Activated CD8-positive, alpha-beta T cell treated with anti-CD3 and anti-CD28 coated beads, Interleukin-2, amount 10 ng/mL, durations not matched to agents 7 days and 5 days (primary cell): ENCODE measurements at regions not wholly inside any gene's neighbourhood (a gene's known extent, or its start where the extent isn't known, plus 50 kb on each side); places are given as distances from the start of the nearest gene placed in this dataset.

Experiments
- ATAC-seq: fragments of 150-1000 bp; cut with Tn5 transposase; one replicate; pipeline ENCODE4 v1.10.0; 2021; ENCODE audit warnings: moderate library complexity
- CTCF ChIA-PET: fragments of 350-600 bp; sonication (Branson Sonifier 250); formaldehyde crosslinking; loops from one replicate; lab custom pipeline; 2021; ENCODE audit warnings: antibody characterized with exemption; lab: Charles Lee
- POLR2A ChIA-PET: fragments of 350-600 bp; sonication (Branson Sonifier 250); formaldehyde crosslinking; loops from one replicate; lab custom pipeline; 2021; ENCODE audit warnings: antibody characterized with exemption; lab: Charles Lee
- DNase-seq: peaks from one replicate; pipeline ENCODE4 v3.0.0-alpha.2; 2020
- H3K27ac Mint-ChIP-seq: one replicate; pipeline ENCODE4 v1.8.0; 2021; ENCODE audit warnings: mild to moderate bottlenecking, mixed read lengths
- H3K27me3 Mint-ChIP-seq: one replicate; pipeline ENCODE4 v1.8.0; 2021; ENCODE audit warnings: low read depth, mixed read lengths
- H3K36me3 Mint-ChIP-seq: one replicate; pipeline ENCODE4 v1.8.0; 2021; ENCODE audit warnings: low read depth, mixed read lengths
- H3K4me1 Mint-ChIP-seq: one replicate; pipeline ENCODE4 v1.8.0; 2021; ENCODE audit warnings: low read depth, mixed read lengths
- H3K4me3 Mint-ChIP-seq: one replicate; pipeline ENCODE4 v1.8.0; 2021; ENCODE audit warnings: mild to moderate bottlenecking, mixed read lengths
- H3K9me3 Mint-ChIP-seq: one replicate; pipeline ENCODE4 v1.8.0; 2022; ENCODE audit warnings: mixed read lengths; ENCODE audit not compliant: insufficient read depth

DNA sequence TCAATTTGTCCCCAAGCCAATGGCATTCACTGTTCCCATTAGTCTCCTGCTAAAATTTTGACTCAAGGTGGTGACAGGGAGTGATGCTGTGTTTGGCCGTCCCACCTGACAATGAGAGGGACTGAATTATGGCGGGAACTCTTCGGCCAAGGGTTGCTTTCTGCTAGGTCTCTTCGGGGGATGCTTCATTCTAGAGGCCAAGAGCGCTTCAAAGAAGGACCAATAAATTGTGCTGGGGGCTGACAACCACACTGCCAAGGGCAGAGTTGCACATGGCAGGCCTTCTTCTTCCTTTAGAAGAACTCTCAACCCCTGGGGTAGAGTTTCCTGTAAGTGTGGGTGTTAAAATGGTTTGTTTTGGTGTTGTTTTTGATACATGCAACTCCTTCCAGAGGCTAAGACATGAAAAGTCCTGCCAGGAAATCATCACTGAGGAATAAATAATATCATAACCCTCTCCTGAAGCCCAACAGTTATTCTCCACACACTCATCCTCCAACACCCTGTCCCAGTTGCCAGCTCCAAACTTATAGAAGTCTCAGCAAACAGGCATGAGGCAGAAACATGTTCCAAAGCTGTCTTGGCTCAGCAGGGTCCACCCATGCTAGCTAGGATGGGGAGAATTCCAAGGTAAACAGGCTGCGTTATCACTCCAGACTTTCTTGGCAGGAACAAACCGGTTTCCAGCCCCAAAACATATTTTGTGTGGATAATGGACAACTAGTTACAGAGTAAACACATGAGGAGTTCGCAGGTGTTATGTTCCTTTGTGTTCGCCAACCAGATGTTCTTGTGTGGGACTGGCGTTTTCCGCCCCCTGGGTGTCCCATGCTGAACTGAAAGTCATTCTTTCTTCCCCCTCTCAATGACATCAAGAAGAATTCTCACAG, 396.7 kb upstream of the RGMA start:
- Mint-ChIP-seq H3K27me3 (no peaks in the 10 kb centered on the region), H3K4me1 (no peaks in the 10 kb centered on the region), H3K36me3 (no peaks in the 10 kb centered on the region), H3K27ac (no peak overlapping the region), H3K4me3 (no peak overlapping the region), H3K9me3 (no peaks in the 10 kb centered on the region)
- CTCF ChIA-PET, result no interaction called here
- DNase-seq (no peak), ATAC-seq (no peak)
- POLR2A ChIA-PET, result no interaction called here

DNA sequence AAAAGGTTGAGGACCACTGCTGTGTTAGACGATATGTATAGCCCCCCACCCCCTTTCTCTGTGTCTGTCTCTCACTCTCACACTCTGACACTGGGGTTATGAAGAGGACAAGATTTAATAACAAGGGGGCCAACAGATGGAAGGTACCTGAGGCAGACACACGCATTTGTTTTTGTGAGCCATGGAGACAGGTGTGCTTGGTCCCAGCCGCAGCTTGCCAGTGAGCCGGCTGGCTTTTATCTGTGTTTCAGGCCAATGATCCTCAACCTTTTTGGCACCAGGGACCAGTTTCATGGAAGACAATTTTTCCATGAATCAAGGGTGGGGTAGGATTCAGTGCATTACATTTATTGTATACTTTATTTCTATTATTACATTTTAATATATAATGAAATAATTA, 394.9 kb upstream of the RGMA start:
- ChIA-PET CTCF (no interaction called here), POLR2A (no interaction called here)
- Mint-ChIP-seq H3K36me3 (no peaks in the 10 kb centered on the region), H3K4me3 (no peak overlapping the region), H3K4me1 (no peaks in the 10 kb centered on the region), H3K9me3 (no peaks in the 10 kb centered on the region), H3K27ac (no peak overlapping the region), H3K27me3 (no peaks in the 10 kb centered on the region)
- ATAC-seq, result no peak
- DNase-seq, result no peak

DNA sequence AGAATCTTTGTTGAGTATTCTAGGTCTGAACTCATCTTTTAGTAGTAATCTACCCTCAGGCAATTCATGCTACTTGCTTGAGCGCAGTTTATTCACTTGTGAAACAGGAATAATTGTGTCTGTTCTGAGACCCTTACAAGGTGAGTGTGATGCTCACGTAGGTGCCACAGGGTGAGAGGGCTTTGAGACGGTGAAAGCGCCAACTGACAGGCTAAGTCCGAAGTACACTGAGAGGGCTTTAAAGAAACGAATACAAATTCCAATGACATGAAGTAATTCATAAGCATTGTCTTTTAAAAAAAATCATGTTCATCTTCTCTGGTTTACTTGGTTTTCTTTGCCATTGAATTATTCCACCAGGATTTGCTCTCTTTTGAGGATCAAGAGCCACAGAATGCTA, 393.7 kb upstream of the RGMA start:
- ChIA-PET CTCF (no interaction called here), POLR2A (no interaction called here)
- no peaks in the 10 kb centered on the region for H3K4me1 Mint-ChIP-seq
- no peaks in the 10 kb centered on the region for H3K9me3 Mint-ChIP-seq
- no peaks in the 10 kb centered on the region for H3K36me3 Mint-ChIP-seq
- DNase-seq, result no peak
- no peaks in the 10 kb centered on the region for H3K27me3 Mint-ChIP-seq
- H3K27ac Mint-ChIP-seq, result no peak overlapping the region
- no peak for ATAC-seq
- no peak overlapping the region for H3K4me3 Mint-ChIP-seq

DNA sequence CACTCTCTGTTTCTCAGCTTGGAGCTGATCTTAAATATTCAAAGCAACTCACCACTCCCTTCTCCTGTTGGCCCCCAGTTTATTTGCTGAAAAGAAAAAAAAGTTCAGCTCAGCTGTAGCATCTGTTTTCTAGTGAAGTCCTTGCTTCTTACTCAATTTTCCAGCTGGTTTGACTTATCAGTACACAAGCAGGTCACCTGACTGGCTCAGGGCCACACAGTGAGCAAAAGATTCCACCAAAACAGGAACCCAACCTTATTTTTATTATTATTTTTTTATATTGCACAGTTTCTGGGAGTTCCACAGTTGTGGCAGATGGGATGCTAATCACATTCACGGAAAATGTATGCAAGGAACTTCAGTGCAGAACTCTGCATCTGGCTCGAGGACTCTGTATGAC, 390.7 kb upstream of the RGMA start:
- CTCF ChIA-PET, result no interaction called here
- H3K4me1 Mint-ChIP-seq, result no peaks in the 10 kb centered on the region
- H3K27ac Mint-ChIP-seq, result no peak overlapping the region
- H3K27me3 Mint-ChIP-seq, result no peaks in the 10 kb centered on the region
- POLR2A ChIA-PET, result no interaction called here
- H3K36me3 Mint-ChIP-seq, result no peaks in the 10 kb centered on the region
- ATAC-seq (no peak), DNase-seq (no peak)
- H3K4me3 Mint-ChIP-seq, result no peak overlapping the region
- H3K9me3 Mint-ChIP-seq, result no peaks in the 10 kb centered on the region

DNA sequence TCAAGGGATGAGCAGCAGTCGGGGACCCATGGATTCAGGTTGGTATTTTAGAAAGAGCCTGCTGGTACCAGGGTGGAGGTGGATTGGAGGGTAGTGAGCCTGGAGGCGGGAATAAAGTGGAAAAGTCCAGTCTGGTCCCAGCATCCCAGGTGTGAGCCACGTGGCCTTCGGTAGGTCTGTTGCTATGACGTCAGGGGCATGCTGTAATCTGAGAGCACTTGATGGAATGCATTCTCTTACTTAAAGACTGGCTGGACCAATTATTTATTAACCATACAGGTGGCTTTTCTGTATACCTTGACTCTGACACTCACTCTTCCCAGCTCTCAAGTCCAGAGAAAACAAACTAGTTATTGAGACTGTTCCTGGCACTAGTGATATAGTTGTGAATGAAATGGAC, 389.9 kb upstream of the RGMA start:
- no peaks in the 10 kb centered on the region for H3K36me3 Mint-ChIP-seq
- H3K9me3 Mint-ChIP-seq, result no peaks in the 10 kb centered on the region
- POLR2A ChIA-PET, result no interaction called here
- H3K27me3 Mint-ChIP-seq, result no peaks in the 10 kb centered on the region
- ATAC-seq (no peak), DNase-seq (no peak)
- H3K4me1 Mint-ChIP-seq, result no peaks in the 10 kb centered on the region
- H3K27ac Mint-ChIP-seq, result no peak overlapping the region
- CTCF ChIA-PET, result no interaction called here
- H3K4me3 Mint-ChIP-seq, result no peak overlapping the region

DNA sequence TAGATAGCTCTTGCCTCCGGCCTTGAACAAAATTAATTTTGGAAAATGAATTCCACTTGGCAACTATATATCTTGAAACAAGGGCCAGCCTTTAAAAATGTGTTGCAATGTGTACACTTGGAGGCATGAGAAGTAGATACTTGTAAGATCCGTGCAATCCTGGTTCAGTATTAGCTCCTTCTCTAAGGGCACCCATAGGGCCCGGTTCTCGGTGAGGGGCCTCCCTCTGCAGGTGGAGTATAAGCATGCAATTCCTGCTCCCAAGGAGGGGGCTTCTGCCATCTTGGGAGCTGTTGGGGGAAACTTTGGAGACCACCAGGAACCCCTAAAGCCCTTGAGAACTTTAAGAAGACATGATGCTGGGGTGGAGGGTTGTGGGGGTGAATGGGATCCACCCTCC, 388.7 kb upstream of the RGMA start:
- H3K9me3 Mint-ChIP-seq, result no peaks in the 10 kb centered on the region
- H3K4me1 Mint-ChIP-seq, result no peaks in the 10 kb centered on the region
- no peaks in the 10 kb centered on the region for H3K36me3 Mint-ChIP-seq
- ATAC-seq (no peak), DNase-seq (no peak)
- H3K27ac Mint-ChIP-seq, result no peak overlapping the region
- no peak overlapping the region for H3K4me3 Mint-ChIP-seq
- CTCF ChIA-PET, result no interaction called here
- H3K27me3 Mint-ChIP-seq, result no peaks in the 10 kb centered on the region
- POLR2A ChIA-PET, result no interaction called here

DNA sequence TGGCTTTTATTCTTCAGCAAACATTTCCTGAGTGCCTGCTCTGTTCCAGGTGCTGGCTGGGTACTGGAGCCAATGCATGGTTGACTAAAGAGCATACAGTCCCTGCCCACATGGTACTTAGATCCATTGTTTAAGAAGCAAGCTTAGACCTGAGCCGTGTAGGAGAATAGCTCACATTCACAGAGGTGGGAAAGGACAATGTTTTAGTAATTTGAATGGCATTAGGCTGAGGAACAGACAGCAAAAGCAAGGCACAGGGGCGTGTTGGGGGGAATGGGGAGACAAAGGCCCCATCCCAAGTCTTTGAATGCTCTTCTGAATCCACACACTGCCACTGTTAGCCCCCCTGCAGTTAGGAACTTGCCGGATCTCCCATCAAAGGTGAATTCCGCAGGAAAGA, 388.2 kb upstream of the RGMA start:
- no peak overlapping the region for H3K27ac Mint-ChIP-seq
- H3K9me3 Mint-ChIP-seq, result no peaks in the 10 kb centered on the region
- H3K36me3 Mint-ChIP-seq, result no peaks in the 10 kb centered on the region
- H3K4me3 Mint-ChIP-seq, result no peak overlapping the region
- CTCF ChIA-PET, result no interaction called here
- no peaks in the 10 kb centered on the region for H3K4me1 Mint-ChIP-seq
- no peaks in the 10 kb centered on the region for H3K27me3 Mint-ChIP-seq
- ATAC-seq (no peak), DNase-seq (no peak)
- POLR2A ChIA-PET, result no interaction called here

DNA sequence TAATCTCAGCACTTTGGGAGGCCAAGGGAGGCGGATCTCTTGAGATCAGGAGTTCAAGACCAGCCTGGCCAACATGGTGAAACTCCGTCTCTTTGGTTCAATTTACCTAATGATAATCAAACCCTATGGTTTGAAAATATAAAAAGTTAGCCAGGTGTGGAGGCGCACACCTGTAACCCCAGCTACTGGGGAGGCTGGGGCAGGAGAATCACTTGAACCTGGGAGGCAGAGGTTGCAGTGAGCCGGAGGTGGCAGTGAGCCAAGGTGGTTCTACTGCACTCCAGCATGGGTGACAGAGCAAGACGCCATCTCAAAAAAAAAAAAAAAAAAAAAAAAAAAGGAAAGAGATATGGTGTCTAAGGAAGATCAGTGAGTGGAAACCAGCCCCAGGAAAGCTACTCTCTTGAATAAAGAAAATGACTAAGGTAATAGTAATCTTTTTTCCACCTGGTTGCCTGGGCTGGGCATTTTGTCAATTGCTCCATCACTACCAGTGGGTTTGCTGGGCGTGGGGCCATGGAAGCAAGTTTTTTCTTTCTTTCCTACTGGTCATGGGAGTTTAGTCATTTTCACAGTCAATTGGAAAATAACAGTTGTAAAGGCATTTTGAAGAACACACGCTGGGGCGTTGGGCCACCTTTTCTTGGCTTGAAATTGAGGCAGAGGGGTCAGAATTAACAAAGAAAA, 387.6 kb upstream of the RGMA start:
- POLR2A ChIA-PET, result no interaction called here
- H3K27ac Mint-ChIP-seq, result no peak overlapping the region
- no peak overlapping the region for H3K4me3 Mint-ChIP-seq
- DNase-seq (no peak), ATAC-seq (no peak)
- H3K9me3 Mint-ChIP-seq, result no peaks in the 10 kb centered on the region
- H3K27me3 Mint-ChIP-seq, result no peaks in the 10 kb centered on the region
- no peaks in the 10 kb centered on the region for H3K36me3 Mint-ChIP-seq
- no peaks in the 10 kb centered on the region for H3K4me1 Mint-ChIP-seq
- CTCF ChIA-PET, result no interaction called here

DNA sequence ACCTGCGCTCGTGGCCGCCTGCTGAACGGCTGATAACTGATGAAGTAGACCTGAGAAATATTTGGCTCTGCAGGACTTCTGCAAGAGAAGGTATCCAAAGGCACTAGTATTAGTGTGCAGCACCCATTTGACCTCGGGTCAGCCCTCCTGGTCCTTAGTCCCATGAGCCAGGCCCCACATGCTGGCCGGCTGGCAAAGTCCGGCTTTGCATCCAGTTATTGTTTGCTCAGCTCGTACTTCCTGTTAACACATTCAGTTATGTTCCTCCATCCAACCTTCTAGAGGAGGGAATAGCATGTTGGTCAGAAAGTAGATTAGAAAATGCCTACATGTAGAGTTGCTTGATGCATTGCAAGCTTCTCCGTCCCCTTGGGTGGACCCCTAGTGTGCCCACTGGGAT, 385.7 kb upstream of the RGMA start:
- ChIA-PET POLR2A (no interaction called here), CTCF (no interaction called here)
- Mint-ChIP-seq H3K9me3 (no peaks in the 10 kb centered on the region), H3K36me3 (no peaks in the 10 kb centered on the region), H3K4me3 (no peak overlapping the region), H3K27ac (no peak overlapping the region), H3K27me3 (no peaks in the 10 kb centered on the region), H3K4me1 (no peaks in the 10 kb centered on the region)
- no peak for DNase-seq
- no peak for ATAC-seq

DNA sequence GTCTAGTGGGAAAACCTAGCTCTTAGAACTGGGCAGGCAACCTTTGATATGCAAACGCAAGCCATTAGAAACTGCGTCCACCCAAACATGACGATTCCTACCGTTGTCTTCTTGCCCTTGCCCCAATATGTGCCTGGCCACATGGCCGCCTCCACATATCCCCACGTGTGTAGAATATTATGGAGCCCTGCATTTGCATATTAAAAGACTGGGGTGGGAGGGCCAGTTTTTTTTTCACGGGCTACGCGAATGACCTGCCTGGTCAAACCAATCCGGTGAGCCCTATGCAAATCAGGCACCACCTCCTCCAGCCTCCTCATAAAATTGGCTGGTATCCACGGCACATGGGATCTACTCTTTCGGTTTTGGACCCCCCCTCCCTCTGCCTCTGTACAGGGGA, 381.0 kb upstream of the RGMA start:
- no peak for DNase-seq
- Mint-ChIP-seq H3K4me3 (no peak overlapping the region), H3K9me3 (no peaks in the 10 kb centered on the region), H3K36me3 (no peaks in the 10 kb centered on the region), H3K4me1 (no peaks in the 10 kb centered on the region), H3K27me3 (no peaks in the 10 kb centered on the region), H3K27ac (no peak overlapping the region)
- ChIA-PET POLR2A (no interaction called here), CTCF (no interaction called here)
- ATAC-seq, result no peak

DNA sequence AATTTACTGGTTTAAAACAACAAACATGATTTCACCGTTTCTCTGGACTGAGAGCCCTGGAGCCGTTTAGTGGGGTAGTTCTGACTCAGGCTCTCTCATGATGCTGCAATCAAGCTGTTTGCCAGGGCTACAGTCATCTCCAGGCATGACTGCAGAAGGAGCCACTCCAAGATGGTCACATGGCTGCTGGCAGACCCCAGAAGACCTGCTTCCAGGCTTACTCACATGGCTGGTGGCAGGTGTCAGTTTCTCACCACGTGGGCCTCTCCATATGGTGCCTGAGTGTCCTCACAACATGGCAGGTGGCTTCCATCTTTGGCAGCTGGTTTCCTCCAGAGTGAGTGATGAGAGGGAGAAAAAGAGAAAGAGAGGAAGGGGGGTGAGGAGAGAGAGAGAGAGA, 378.3 kb upstream of the RGMA start:
- ChIA-PET POLR2A (no interaction called here), CTCF (no interaction called here)
- no peaks in the 10 kb centered on the region for H3K4me1 Mint-ChIP-seq
- H3K4me3 Mint-ChIP-seq, result no peak overlapping the region
- H3K36me3 Mint-ChIP-seq, result no peaks in the 10 kb centered on the region
- H3K27me3 Mint-ChIP-seq, result no peaks in the 10 kb centered on the region
- H3K9me3 Mint-ChIP-seq, result no peaks in the 10 kb centered on the region
- DNase-seq (no peak), ATAC-seq (no peak)
- H3K27ac Mint-ChIP-seq, result no peak overlapping the region

DNA sequence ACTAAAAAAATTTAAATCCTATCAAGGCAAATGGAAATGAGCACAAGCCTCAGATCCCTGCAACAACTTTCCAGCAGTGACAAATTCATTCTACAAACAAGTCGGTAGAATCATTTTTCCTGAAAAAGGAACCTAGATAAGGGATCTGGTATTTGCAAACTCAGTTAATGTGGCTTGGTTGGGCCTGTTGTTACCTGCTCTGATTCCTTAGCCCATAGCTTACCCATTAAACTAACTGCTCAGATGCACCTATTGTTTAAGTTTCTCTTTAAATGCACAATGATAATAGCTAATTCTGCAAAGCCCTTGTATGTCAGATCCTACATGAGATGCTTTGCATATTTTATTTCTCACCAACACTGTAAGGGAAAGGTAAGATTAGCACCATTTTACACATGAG, 377.4 kb upstream of the RGMA start:
- DNase-seq (no peak), ATAC-seq (no peak)
- Mint-ChIP-seq H3K27ac (no peak overlapping the region), H3K9me3 (no peaks in the 10 kb centered on the region), H3K4me1 (no peaks in the 10 kb centered on the region), H3K4me3 (no peak overlapping the region), H3K27me3 (no peaks in the 10 kb centered on the region), H3K36me3 (no peaks in the 10 kb centered on the region)
- CTCF ChIA-PET, result interaction anchor here (1.1 kb wide), 1 partner anchor 654 kb away, joined by 3 read pairs; no protein-coding TSS in a partner anchor
- POLR2A ChIA-PET, result no interaction called here
